ENCODE measurements at regions not wholly inside any gene's neighbourhood (a gene's known extent, or its start where the extent isn't known, plus 50 kb on each side); places are given as distances from the start of the nearest gene placed in this dataset.
A peak's percentile ranks its signal among the peaks of the same experiment; 100 is the strongest.
"Not testable (repeated sequence)": the region's sequence is repeated elsewhere in the genome, so short reads cannot be mapped to it uniquely, and the experiment has no call there.

- not testable (repeated sequence) for DNase-seq (ENCODE audit: low read depth)
These were observed 224.3 kb upstream of the COBL start for GRCh38 chr7:51540906-51541305.

DNA sequence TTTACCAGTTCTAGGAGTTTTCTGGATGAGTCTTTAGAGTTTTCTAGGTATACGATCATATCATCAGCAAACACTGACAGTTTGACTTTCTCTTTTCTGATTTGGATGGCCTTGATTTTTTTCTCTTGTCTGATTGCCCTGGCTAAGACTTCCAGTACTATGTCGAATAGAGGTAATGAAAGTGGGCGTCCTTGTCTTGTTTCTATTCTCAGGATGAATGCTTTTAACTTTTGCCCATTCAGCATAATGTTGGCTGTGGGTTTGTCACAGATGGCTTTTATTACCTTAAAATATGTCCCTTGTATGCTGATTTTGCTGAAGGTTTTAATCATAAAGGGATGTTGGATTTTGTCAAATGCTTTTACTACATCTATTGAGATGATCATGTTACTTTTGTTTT is 223.2 kb upstream of the COBL start:
- DNase-seq (ENCODE audit: low read depth): no peak

DNA sequence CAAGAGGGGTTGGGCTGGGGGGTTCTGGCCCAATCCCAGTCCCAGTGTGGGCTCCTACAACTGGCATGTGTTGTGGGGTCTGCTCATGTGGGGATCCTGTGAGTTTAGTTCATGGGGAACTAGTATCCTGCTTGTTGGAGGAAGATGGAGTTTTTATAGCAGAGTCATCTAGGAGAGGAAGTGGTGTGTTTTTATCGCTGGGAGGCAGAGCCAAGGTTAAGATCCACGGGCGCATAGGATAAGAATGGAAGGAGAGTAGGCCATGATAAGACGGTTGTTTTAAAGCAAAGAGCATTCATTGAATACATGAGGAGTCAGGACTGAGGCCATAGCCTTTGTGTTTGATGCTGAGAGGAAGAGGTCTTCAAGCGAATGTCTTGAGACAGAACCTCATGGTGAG is 211.6 kb upstream of the COBL start:
- DNase-seq (ENCODE audit: low read depth): no peak

- no peak for DNase-seq (ENCODE audit: low read depth)
These were observed 205.2 kb upstream of the COBL start for GRCh38 chr7:51521694-51522312.

DNA sequence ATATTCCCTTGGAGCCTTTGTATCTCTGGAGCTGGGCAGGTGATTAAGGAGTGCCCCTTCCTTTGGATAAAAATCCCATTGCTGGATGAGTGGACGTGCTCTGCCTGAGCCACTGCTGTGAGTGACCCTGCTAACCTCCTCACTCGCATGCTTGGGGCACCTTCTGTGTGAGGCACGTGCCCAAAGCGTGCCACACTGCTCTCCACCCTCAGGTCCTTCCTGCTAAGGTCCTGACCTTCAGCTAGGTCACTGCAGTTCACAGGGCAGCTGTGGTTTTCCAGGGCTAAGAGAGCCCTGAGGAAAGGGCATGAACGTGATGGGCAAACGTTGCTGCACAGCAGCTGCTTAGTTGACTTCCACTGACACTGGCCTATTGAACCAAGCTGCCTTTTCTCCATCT is 204.4 kb upstream of the COBL start:
- DNase-seq (ENCODE audit: low read depth): no peak

DNA sequence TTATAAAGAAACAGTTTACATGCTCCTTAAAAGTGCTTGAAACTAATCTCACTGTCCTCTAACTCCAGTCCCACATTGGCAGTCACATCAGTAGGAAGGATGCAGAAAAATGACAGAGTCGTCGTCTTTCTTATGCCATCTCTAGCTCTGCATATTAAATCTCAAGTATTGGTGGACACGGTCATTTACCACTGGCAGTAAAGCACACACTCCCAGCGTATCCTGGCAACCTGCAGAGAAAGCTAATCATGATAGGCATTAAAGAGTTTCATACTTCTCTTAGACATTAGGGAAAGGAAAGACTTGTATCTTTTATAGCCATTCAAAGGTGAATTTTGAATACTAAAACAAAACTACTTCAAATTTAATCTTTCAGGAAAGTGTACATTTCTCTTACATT is 202.0 kb upstream of the COBL start:
- DNase-seq (ENCODE audit: low read depth): no peak

DNA sequence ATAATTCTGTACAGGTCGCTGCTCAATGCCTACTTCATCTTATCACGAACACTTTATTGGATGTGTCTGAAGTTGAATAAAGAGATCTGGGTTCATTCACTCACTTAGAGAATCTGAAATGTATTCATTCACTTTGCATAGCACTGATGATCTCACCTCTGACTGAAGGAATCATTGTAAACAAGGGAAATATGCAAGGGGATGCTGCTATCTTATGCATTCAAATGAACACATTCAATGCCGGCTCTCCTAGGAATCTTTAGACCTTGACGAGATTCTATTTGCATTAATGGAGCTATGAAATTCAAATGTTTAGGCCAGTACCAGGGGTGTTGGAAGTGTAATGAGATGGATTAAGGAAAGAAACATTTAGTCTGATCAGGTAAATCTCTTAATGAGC is 200.6 kb upstream of the COBL start:
- DNase-seq (ENCODE audit: low read depth): no peak

- DNase-seq (ENCODE audit: low read depth): peak; percentile 67
These were observed 185.0 kb upstream of the COBL start for GRCh38 chr7:51501620-51502019.

GRCh38 chr7:51482976-51483375 is 166.4 kb upstream of the COBL start:
- DNase-seq (ENCODE audit: low read depth): no peak

- no peak for DNase-seq (ENCODE audit: low read depth)
These were observed 164.8 kb upstream of the COBL start for GRCh38 chr7:51481421-51481820.

DNA sequence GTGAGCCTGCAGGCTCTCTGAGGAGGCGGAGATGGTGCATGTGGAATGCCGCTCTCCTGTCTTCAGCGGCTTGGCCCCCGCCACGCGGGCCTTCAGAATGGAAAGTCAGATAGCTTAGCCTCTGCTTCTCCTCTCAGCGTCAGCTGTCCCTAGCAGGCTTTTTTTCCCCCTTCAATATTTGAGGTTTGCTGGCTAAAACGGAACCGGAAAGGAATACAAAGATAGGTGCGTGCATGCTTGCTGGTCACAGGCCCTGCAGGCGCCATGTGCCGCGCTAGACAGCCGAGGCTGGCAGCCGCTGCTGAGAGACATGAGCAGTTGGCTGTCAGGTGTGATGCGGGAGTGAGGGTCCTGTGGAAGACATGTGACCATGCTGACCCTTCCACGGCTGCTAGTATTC is 161.2 kb upstream of the COBL start:
- DNase-seq (ENCODE audit: low read depth): no peak

- no peak for DNase-seq (ENCODE audit: low read depth)
These were observed 160.7 kb upstream of the COBL start for GRCh38 chr7:51477323-51477722.

DNA sequence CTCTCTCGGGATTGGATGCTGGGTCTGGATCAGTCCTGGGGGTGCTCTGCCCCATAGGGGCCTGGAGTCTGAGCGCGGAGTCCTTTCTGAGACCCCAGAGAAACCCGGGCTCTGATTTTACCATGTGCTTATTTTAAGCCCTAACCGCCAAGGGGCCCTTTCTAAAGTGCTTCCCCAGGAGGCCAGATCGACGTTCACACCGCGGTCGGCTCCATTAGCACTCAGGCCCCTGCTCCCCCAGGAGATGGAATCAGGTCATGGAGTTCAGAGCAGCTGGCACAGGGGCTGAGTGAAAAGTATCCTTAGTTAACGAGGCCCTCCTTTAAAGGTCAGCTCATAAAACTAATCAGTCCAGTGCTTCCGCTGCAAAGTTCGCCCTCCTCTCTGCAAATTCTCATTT is 159.4 kb upstream of the COBL start:
- no peak for DNase-seq (ENCODE audit: low read depth)

DNA sequence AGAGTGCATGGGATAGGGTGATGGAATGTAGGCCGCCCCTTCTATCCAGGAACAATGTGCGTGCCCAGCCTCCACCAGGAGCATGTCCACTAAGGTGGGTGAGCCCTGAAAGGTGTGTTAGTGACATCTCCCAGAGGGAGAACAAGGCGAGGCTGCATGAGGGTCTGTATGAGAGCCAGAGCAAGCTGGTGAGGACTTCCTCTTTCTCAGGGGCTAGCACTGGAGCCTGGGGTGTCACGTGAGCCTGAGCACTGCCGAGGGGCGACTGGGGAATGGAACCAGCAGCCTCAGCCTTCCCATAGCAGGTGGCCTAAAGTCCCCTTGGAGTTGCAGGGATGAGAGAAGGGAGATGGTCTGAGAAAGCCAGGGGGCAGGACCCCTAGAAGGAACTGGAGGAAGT is 156.3 kb upstream of the COBL start:
- DNase-seq (ENCODE audit: low read depth): no peak

DNA sequence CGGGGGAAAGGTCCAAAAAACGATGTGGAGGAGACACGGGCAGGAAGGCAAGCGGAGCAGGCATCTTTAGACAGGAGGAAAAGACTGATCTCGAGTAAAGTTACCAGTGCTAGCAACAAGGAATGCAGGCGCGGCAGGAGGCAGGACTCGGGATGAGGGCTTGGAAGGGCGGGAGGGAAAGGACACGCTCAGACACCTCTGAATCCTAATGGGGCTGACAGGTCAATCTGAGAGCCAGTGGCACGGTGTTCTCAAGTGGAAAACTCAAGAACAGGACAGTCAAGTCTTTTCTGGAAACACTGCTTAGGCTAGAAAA is 155.3 kb upstream of the COBL start:
- no peak for DNase-seq (ENCODE audit: low read depth)

DNA sequence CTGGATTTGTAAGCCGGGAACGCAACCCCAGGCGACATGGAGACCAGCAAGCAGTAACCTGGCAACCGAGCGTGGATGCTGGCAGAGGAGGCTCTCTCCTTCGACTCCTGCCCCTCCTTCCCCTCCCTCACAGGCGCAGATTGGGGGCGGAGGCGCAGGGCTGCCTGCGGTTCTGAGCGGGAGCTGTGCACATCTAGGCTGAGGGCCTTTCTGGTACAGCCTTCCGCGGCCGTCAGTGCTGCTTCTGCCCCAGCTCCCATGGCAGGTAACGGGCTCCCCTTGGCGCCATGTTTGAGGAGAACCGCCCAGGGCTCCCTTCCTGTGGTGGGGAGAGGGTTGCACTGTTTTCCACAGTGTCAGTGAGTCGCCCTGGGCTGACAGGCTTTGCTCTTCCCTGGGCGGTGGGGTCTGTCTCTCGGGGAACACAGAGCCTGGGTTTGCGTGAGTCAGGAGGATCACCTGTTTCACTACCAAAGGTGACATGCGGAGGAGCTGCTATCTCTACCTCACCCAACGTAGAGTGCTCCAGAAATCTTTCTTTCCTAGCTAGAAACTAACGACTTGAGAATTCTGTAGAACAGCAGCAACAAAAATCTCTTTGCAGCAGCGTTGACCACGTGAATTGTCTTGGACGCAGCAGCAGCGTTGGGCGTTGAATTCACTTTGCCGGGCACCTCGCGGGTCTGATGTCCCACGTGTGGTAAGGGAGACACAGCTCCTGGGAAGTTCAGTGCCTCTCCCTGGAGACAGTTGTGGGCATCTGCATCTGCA is 154.8 kb upstream of the COBL start:
- DNase-seq (ENCODE audit: low read depth): no peak

GRCh38 chr7:51467384-51468017 is 150.9 kb upstream of the COBL start:
- DNase-seq (ENCODE audit: low read depth): no peak

DNA sequence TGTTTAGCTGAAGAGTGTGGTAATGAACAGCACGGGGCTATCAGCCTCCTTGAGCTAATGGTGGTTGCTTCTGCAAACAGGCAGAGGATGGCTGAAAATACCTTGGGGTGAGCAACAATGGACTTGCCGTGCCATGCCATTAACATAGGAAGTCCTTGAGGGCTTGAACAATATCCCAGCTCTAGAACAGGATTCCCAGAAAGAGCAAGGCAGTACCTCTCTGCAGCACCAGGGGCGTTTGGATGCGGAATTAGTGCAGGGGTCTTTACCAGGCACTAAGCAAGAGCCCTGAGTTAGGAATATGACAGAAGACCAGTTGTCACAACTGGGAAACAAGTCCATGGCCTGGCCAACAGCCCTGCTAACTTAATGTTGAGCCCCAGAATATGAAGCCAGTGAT is 143.2 kb upstream of the COBL start:
- DNase-seq (ENCODE audit: low read depth): no peak

DNA sequence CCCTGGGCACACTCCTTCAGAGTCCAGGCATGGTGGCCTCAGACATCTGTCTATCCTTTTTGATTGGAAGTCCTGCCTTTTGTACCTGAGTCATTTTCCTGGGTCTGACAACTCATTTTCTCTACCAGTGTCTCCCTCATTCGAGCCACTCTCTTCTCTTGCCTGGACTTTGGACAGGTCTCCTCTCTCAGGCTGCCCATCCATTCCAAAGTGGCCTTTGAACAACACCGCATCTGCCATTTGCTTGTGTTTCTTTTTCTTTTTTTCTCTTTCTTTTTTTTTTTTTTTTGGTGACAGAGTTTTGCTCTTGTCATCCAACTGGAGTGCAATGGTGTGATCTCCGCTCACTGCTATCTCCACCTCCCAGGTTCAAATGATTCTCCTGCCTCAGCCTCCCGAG is 142.1 kb upstream of the COBL start:
- no peak for DNase-seq (ENCODE audit: low read depth)

DNA sequence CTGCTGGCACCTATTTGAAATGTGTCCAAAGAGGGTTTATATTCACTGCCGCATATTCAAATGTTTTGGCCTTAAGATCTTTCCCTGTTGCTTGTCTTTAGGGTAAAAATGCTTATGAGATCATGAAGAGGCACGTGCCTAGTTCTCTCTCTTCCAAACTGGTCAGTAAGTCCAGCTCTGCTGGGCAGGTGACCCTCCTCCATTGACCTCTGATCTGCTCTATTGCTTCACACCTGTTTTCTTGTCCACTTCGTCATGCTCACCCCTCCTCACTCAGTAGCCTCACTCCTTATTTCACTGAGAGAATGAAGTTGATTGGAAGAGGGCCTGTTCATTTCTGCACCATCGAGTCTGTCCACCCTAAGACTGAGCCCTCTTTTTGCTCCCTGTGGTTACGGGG is 140.5 kb upstream of the COBL start:
- no peak for DNase-seq (ENCODE audit: low read depth)

GRCh38 chr7:51456431-51457060 is 139.9 kb upstream of the COBL start:
- no peak for DNase-seq (ENCODE audit: low read depth)

DNA sequence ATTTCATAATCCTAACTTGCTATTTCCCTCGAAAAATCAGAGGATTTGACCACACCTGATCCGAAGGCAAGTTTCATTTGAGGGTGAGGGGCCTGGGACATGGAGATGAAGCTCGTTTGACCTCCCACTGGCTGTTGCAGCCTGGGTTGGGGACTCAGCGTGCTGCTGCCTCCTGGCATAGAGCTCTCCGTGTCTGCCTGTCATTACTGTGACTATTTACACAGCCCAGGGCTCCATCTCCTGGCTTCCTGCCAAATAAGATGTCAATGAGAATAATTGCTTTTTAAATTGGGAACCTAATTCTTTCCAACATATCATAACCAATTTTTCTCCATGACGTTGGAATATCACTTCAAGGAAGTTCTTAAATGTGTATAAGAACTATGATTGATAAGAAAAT is 139.3 kb upstream of the COBL start:
- DNase-seq (ENCODE audit: low read depth): no peak

DNA sequence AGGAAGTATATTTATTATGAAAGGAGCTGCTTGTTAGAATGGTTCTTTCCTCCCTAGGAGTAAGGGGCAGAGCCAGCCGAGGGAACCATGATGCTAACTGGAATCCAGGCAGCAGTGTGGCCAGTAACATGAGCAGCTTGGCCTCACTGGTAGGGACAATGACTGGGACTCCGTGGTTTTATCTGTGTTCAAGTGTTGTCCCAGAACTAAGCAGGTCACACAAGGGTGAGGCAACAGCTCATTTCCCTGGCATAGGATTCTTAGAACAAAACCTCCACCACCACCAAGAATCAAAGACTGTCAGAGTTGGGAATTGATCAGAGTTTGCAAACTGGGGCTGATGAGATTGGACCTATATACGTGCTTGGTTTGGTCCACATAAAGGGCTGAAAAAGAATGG is 138.9 kb upstream of the COBL start:
- DNase-seq (ENCODE audit: low read depth): no peak

All from renal cortical epithelial cell (primary cell).